HUES64 (cell line): ENCODE measurements at regions not wholly inside any gene's neighbourhood (a gene's known extent, or its start where the extent isn't known, plus 50 kb on each side); places are given as distances from the start of the nearest gene placed in this dataset.

ENCODE experiments used
- H3K27ac ChIP-seq: 2 replicates; pipeline ENCODE4 v1.7.0; 2013; ENCODE audit warnings: low read depth, low read length, inconsistent platforms
- H3K27me3 ChIP-seq: 2 replicates; pipeline ENCODE4 v1.6.1; 2013; ENCODE audit warnings: mild to moderate bottlenecking, low read length; ENCODE audit not compliant: insufficient read depth
- H3K36me3 ChIP-seq: 2 replicates; pipeline ENCODE4 v1.6.1; 2013; ENCODE audit warnings: mild to moderate bottlenecking, low read length; ENCODE audit not compliant: insufficient read depth
- H3K4me1 ChIP-seq: 2 replicates; pipeline ENCODE4 v1.6.1; 2013; ENCODE audit warnings: mild to moderate bottlenecking, low read length, moderate library complexity; ENCODE audit not compliant: insufficient read depth
- H3K4me3 ChIP-seq: 2 replicates; pipeline ENCODE4 v1.5.1; 2013; ENCODE audit warnings: mild to moderate bottlenecking, low read length, moderate library complexity
- H3K9ac ChIP-seq: 2 replicates; pipeline ENCODE4 v1.6.1; 2013; ENCODE audit warnings: mild to moderate bottlenecking, low read depth, low read length
- H3K9me3 ChIP-seq: 2 replicates; pipeline ENCODE4 v1.6.1; 2013; ENCODE audit warnings: low read depth, low read length; ENCODE audit not compliant: insufficient read depth
- WGBS: fragments of 150-250, 120-280 bp; methylation state at CpG from one replicate; pipeline ENCODE4 v1.1.7; 2013; ENCODE audit warnings: missing lambda C conversion rate; 5-methylcytosine and 5-hydroxymethylcytosine counted together

- peak overlapping the region; percentile 29 for H3K27ac ChIP-seq
- no peak overlapping the region for H3K4me3 ChIP-seq
- H3K9ac ChIP-seq: no peak overlapping the region
- no peaks in the 10 kb centered on the region for H3K9me3 ChIP-seq
- H3K27me3 ChIP-seq: no peaks in the 10 kb centered on the region
- H3K36me3 ChIP-seq: no peaks in the 10 kb centered on the region
- H3K4me1 ChIP-seq: peaks cover 22% of the 10 kb centered on the region
- 90% methylated on average over 4 of the region's 4 CpGs for WGBS
These were observed 185.1 kb upstream of the ZNF462 start for GRCh38 chr9:106677830-106678229.

- Histone ChIP-seq H3K4me3 (no peak overlapping the region), H3K9ac (no peak overlapping the region), H3K9me3 (no peaks in the 10 kb centered on the region), H3K4me1 (peaks cover 22% of the 10 kb centered on the region), H3K27me3 (no peaks in the 10 kb centered on the region), H3K36me3 (no peaks in the 10 kb centered on the region), H3K27ac (no peak overlapping the region)
These were observed 184.7 kb upstream of the ZNF462 start for GRCh38 chr9:106678273-106678672.

- no peak overlapping the region for H3K9ac ChIP-seq
- 94% methylated on average over 2 of the region's 2 CpGs for WGBS
- no peaks in the 10 kb centered on the region for H3K9me3 ChIP-seq
These were observed 180.5 kb upstream of the ZNF462 start for GRCh38 chr9:106682420-106682819.

GRCh38 chr9:106683454-106683853 lies 179.5 kb upstream of the ZNF462 start:
- Histone ChIP-seq H3K27me3 (no peaks in the 10 kb centered on the region), H3K27ac (no peak overlapping the region), H3K4me3 (no peak overlapping the region), H3K9me3 (no peaks in the 10 kb centered on the region), H3K36me3 (no peaks in the 10 kb centered on the region), H3K4me1 (peaks cover 20% of the 10 kb centered on the region), H3K9ac (no peak overlapping the region)

More at GRCh38 chr9:106682420-106682819, 180.5 kb upstream of the ZNF462 start:
- H3K36me3 ChIP-seq: no peaks in the 10 kb centered on the region
- H3K27ac ChIP-seq: no peak overlapping the region
- H3K4me1 ChIP-seq: peaks cover 30% of the 10 kb centered on the region
- no peak overlapping the region for H3K4me3 ChIP-seq
- H3K27me3 ChIP-seq: no peaks in the 10 kb centered on the region

GRCh38 chr9:106684940-106685695 lies 177.8 kb upstream of the ZNF462 start:
- 72% methylated on average over 11 of the region's 11 CpGs for WGBS

GRCh38 chr9:106689089-106689488 lies 173.9 kb upstream of the ZNF462 start:
- H3K9me3 ChIP-seq: no peaks in the 10 kb centered on the region; the same call in 1 of the 2 replicates
- no peak overlapping the region for H3K27ac ChIP-seq
- H3K4me3 ChIP-seq: no peak overlapping the region
- no peaks in the 10 kb centered on the region for H3K36me3 ChIP-seq
- WGBS: 94% methylated on average over 3 of the region's 3 CpGs
- no peak overlapping the region for H3K9ac ChIP-seq
- no peaks in the 10 kb centered on the region for H3K27me3 ChIP-seq
- H3K4me1 ChIP-seq: peaks cover 19% of the 10 kb centered on the region

More at GRCh38 chr9:106684940-106685695, 177.8 kb upstream of the ZNF462 start:
- no peak overlapping the region for H3K27ac ChIP-seq
- no peaks in the 10 kb centered on the region for H3K36me3 ChIP-seq
- no peak overlapping the region for H3K4me3 ChIP-seq
- H3K4me1 ChIP-seq: peaks cover 13% of the 10 kb centered on the region
- no peaks in the 10 kb centered on the region for H3K27me3 ChIP-seq
- no peak overlapping the region; the same call in 1 of the 2 replicates for H3K9ac ChIP-seq
- no peaks in the 10 kb centered on the region; the same call in 1 of the 2 replicates for H3K9me3 ChIP-seq

GRCh38 chr9:106691627-106692026 lies 171.3 kb upstream of the ZNF462 start:
- 96% methylated on average over 3 of the region's 6 CpGs for WGBS
- H3K9me3 ChIP-seq: no peaks in the 10 kb centered on the region; the same call in 1 of the 2 replicates
- peaks cover 7% of the 10 kb centered on the region for H3K4me1 ChIP-seq
- H3K27ac ChIP-seq: no peak overlapping the region
- no peak overlapping the region for H3K4me3 ChIP-seq
- H3K36me3 ChIP-seq: no peaks in the 10 kb centered on the region
- H3K27me3 ChIP-seq: no peaks in the 10 kb centered on the region
- H3K9ac ChIP-seq: no peak overlapping the region

GRCh38 chr9:106693558-106693957 lies 169.4 kb upstream of the ZNF462 start:
- H3K27ac ChIP-seq: peak overlapping the region; percentile 66
- no peaks in the 10 kb centered on the region; the same call in 1 of the 2 replicates for H3K9me3 ChIP-seq
- H3K9ac ChIP-seq: 0 out of 2 replicates have a peak overlapping the region, but pooled peaks have one; percentile 23
- no peak overlapping the region for H3K4me3 ChIP-seq
- H3K27me3 ChIP-seq: no peaks in the 10 kb centered on the region
- H3K4me1 ChIP-seq: peaks cover 7% of the 10 kb centered on the region
- no peaks in the 10 kb centered on the region for H3K36me3 ChIP-seq
- WGBS: 77% methylated on average over 5 of the region's 5 CpGs

- WGBS: 87% methylated on average over 4 of the region's 4 CpGs
- H3K9ac ChIP-seq: no peak overlapping the region
- H3K36me3 ChIP-seq: no peaks in the 10 kb centered on the region
These were observed 166.2 kb upstream of the ZNF462 start for GRCh38 chr9:106696804-106697203.

GRCh38 chr9:106697390-106697749 lies 165.6 kb upstream of the ZNF462 start:
- Histone ChIP-seq H3K27me3 (no peaks in the 10 kb centered on the region), H3K4me1 (peaks cover 7% of the 10 kb centered on the region), H3K9me3 (no peaks in the 10 kb centered on the region), H3K36me3 (no peaks in the 10 kb centered on the region), H3K9ac (no peak overlapping the region), H3K4me3 (no peak overlapping the region), H3K27ac (no peak overlapping the region)
- 83% methylated on average over 8 of the region's 8 CpGs for WGBS

More at GRCh38 chr9:106696804-106697203, 166.2 kb upstream of the ZNF462 start:
- H3K4me1 ChIP-seq: peaks cover 7% of the 10 kb centered on the region
- H3K27me3 ChIP-seq: no peaks in the 10 kb centered on the region
- H3K27ac ChIP-seq: no peak overlapping the region
- no peaks in the 10 kb centered on the region for H3K9me3 ChIP-seq
- no peak overlapping the region for H3K4me3 ChIP-seq

- H3K27me3 ChIP-seq: no peaks in the 10 kb centered on the region
- 91% methylated on average over 15 of the region's 16 CpGs for WGBS
- no peak overlapping the region for H3K4me3 ChIP-seq
These were observed 165.0 kb upstream of the ZNF462 start for GRCh38 chr9:106697750-106698502.

More at GRCh38 chr9:106697750-106698502, 165.0 kb upstream of the ZNF462 start:
- H3K9me3 ChIP-seq: no peaks in the 10 kb centered on the region
- no peaks in the 10 kb centered on the region for H3K36me3 ChIP-seq
- H3K9ac ChIP-seq: no peak overlapping the region
- peaks cover 7% of the 10 kb centered on the region for H3K4me1 ChIP-seq
- H3K27ac ChIP-seq: no peak overlapping the region
